HG02970 (cell line): ENCODE measurements at regions not wholly inside any gene's neighbourhood (a gene's known extent, or its start where the extent isn't known, plus 50 kb on each side); places are given as distances from the start of the nearest gene placed in this dataset.

ENCODE experiments used
- ATAC-seq: cut with Tn5 transposase; IDR thresholded peaks from one replicate; pipeline ENCODE4 v1.9.1; 2021; ENCODE audit warnings: mild to moderate bottlenecking, moderate library complexity, moderate number of reproducible peaks; ENCODE audit not compliant: unreplicated experiment, low FRiP score

GRCh38 chr2:228669690-228670089 is 488.2 kb upstream of the SPHKAP start:
- no peak for ATAC-seq

GRCh38 chr2:228665232-228665631 is 483.7 kb upstream of the SPHKAP start:
- ATAC-seq: no peak

GRCh38 chr2:228658998-228659397 is 477.5 kb upstream of the SPHKAP start:
- ATAC-seq: no peak

- ATAC-seq: no peak
Observed at GRCh38 chr2:228657807-228658402, 476.4 kb upstream of the SPHKAP start.

GRCh38 chr2:228655331-228655730 is 473.8 kb upstream of the SPHKAP start:
- ATAC-seq: no peak

GRCh38 chr2:228654707-228655106 is 473.2 kb upstream of the SPHKAP start:
- ATAC-seq: no peak

GRCh38 chr2:228653884-228654283 is 472.4 kb upstream of the SPHKAP start:
- no peak for ATAC-seq

GRCh38 chr2:228652366-228652765 is 470.9 kb upstream of the SPHKAP start:
- no peak for ATAC-seq

- no peak for ATAC-seq
Observed at GRCh38 chr2:228649876-228650275, 468.4 kb upstream of the SPHKAP start.

GRCh38 chr2:228649447-228649846 is 468.0 kb upstream of the SPHKAP start:
- ATAC-seq: no peak

GRCh38 chr2:228648541-228648940 is 467.1 kb upstream of the SPHKAP start:
- ATAC-seq: no peak

GRCh38 chr2:228646061-228646460 is 464.6 kb upstream of the SPHKAP start:
- ATAC-seq: no peak

- ATAC-seq: no peak
Observed at GRCh38 chr2:228644199-228644598, 462.7 kb upstream of the SPHKAP start.

- no peak for ATAC-seq
Observed at GRCh38 chr2:228642861-228643260, 461.4 kb upstream of the SPHKAP start.

- no peak for ATAC-seq
Observed at GRCh38 chr2:228630786-228631185, 449.3 kb upstream of the SPHKAP start.

GRCh38 chr2:228629251-228629650 is 447.8 kb upstream of the SPHKAP start:
- ATAC-seq: no peak

- no peak for ATAC-seq
Observed at GRCh38 chr2:228628682-228629081, 447.2 kb upstream of the SPHKAP start.

GRCh38 chr2:228627510-228627909 is 446.0 kb upstream of the SPHKAP start:
- no peak for ATAC-seq

GRCh38 chr2:228625481-228625880 is 444.0 kb upstream of the SPHKAP start:
- ATAC-seq: no peak

- ATAC-seq: no peak
Observed at GRCh38 chr2:228624733-228625132, 443.2 kb upstream of the SPHKAP start.

GRCh38 chr2:228615496-228615895 is 434.0 kb upstream of the SPHKAP start:
- ATAC-seq: no peak

GRCh38 chr2:228614741-228615140 is 433.3 kb upstream of the SPHKAP start:
- no peak for ATAC-seq
